Motor neuron (in vitro differentiated cells): ENCODE measurements at regions not wholly inside any gene's neighbourhood (a gene's known extent, or its start where the extent isn't known, plus 50 kb on each side); places are given as distances from the start of the nearest gene placed in this dataset.
"Not testable (repeated sequence)": the region's sequence is repeated elsewhere in the genome, so short reads cannot be mapped to it uniquely, and the experiment has no call there.

ENCODE experiments used
- ATAC-seq, 8 experiments: fragments of 200-7000 bp; cut with Tn5 transposase; replicated peaks in 6 of 8; 2 replicates each; pipeline ENCODE4 v1.8.0; 2021; ENCODE audit warnings: mild to moderate bottlenecking in 8 of 8, moderate library complexity in 8 of 8
- H3K27ac ChIP-seq, 2 donors: fragments of 250-450 bp; sonication (Bioruptor Pico); 2 replicates each; pipeline ENCODE4 v1.9.0; 2021; ENCODE audit warnings: antibody characterized with exemption in 2 of 2, mild to moderate bottlenecking in 2 of 2, moderate library complexity in 1 of 2
- H3K4me1 ChIP-seq, 2 donors: fragments of 250-450 bp; sonication (Bioruptor Pico); replicated peaks in 1 of 2; 2 replicates each; pipeline ENCODE4 v1.6.1; 2021; ENCODE audit warnings: antibody characterized with exemption in 2 of 2, mild to moderate bottlenecking in 2 of 2, moderate library complexity in 1 of 2
- H3K4me3 ChIP-seq, 5 donors: fragments of 250-450 bp; sonication (Bioruptor Pico); 2 replicates each; pipeline ENCODE4 v1.9.0; 2021; ENCODE audit warnings: antibody characterized with exemption in 5 of 5, mild to moderate bottlenecking in 5 of 5, moderate library complexity in 4 of 5
- WGBS, 10 experiments: fragments of 450-650 bp; shearing (Covaris generic); methylation state at CpG; one replicate each; pipeline ENCODE4 v1.0.0; 2022; 5-methylcytosine and 5-hydroxymethylcytosine counted together
- in situ Hi-C, 9 experiments: fragments of 400-800 bp; cut with MboI; loops; one replicate each; pipeline ENCODE4 v1.15.0; 2021; ENCODE audit warnings: low sequenced_read_pairs in 9 of 9, low pct_unique_long_range_greater_than_20kb in 2 of 9; ENCODE audit not compliant: unreplicated experiment in 9 of 9

DNA sequence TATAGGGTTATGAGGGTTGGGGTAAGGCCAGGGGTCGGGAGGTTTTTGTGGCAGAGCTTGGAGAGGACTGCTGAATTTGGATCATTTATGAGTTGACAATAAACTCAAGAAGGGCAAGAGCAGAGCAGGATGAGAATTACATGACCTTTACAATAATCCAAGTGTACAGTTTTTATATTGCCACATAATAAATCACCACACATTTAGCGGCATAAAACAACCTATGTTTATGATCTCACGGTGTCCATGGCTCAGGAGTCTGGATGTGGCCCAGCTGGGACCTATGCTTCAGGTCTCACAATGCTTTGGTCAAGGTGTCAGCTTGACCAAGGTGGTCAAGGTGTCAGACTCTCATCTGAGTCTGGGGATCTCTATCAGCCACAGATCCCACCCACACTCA lies 118.3 kb upstream of the WSCD1 start:
- no peak overlapping the region for H3K4me3 ChIP-seq
- ATAC-seq: no peak
- H3K27ac ChIP-seq: no peak overlapping the region
- peaks cover 14 to 17% of the 10 kb centered on the region in 2 donors for H3K4me1 ChIP-seq
- WGBS, 10 experiments: 0 to 100% (median 52%) methylated on average over 1 to 3 of the region's 3 CpGs; no CpG with 5 or more reads in 2 of the 10 experiments
- in situ Hi-C loops: no loop called here

DNA sequence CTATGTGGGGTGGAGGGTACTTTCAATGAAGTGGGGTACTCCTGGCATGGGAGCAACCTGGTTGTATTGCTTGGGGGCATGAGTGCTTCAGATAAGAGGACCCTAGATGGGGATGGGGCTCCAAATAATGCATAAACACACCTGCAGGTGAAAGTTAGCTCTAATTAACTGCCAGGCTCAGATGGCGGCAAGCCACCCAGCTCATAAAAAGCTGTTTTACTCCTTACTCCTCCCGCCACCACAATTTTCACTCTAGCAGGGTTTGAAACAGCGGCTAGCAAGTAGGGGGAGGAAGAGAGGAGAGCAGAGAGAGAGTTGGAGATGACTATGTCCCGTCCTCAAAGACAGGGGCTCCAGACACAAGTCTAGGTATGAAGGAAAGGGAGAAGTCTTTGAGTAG lies 117.7 kb upstream of the WSCD1 start:
- in situ Hi-C loops: no loop called here
- Histone ChIP-seq H3K4me3 (no peak overlapping the region), H3K27ac (no peak overlapping the region), H3K4me1 (peaks cover 14 to 17% of the 10 kb centered on the region in 2 donors)
- no peak for ATAC-seq
- WGBS, 10 experiments: 0 to 100% (median 71%) methylated on average over 1 to 4 of the region's 4 CpGs; no CpG with 5 or more reads in 2 of the 10 experiments

DNA sequence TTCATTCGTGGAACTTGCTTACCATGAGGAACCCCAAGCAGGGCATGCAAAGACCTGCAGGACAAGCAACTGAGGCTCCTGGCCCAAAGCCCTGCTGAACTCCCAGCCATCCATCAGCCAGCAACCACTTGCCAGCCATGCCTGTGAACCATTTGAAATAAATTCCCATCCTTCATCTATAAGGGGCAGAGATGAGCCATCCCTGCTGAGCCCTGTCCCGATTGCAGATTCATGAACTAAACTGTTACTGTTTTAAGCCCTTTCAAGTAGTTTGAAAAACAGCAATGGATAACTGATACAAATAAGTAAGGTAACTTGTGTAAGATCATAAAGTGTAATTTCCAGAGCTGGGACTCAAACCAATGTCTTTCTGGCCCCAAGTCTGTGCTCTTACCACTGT lies 114.4 kb upstream of the WSCD1 start:
- Histone ChIP-seq H3K27ac (no peak overlapping the region), H3K4me3 (no peak overlapping the region), H3K4me1 (peaks cover 16 to 18% of the 10 kb centered on the region in 2 donors)
- ATAC-seq: no peak
- WGBS, 10 experiments: 0 to 100% (median 95%) methylated on average over 1 to 2 of the region's 2 CpGs; no CpG with 5 or more reads in 2 of the 10 experiments
- in situ Hi-C loops: no loop called here

DNA sequence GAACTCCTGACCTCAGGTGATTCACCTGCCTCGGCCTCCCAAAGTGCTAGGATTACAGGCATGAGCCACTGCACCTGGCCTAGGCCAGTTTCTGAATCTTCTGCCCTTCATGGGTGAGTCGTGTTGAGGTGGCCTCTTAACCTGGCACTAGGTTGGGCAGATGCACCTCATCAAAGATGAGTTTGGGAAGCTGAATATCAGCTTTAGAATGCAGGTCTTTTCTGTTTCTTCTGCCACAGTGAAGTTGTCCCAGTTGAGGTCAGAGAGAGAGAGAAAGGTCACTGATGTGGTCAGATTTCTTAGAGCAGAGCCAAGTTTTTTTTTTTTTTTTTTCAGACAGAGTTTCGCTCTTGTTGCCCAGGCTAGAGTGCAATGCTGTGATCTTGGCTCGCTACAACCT lies 111.3 kb upstream of the WSCD1 start:
- H3K4me3 ChIP-seq: no peak overlapping the region
- peaks cover 8 to 10% of the 10 kb centered on the region in 2 donors for H3K4me1 ChIP-seq
- WGBS, 10 experiments: 0 to 100% (median 75%) methylated on average over 1 to 3 of the region's 4 CpGs; no CpG with 5 or more reads in 1 of the 10 experiments
- ATAC-seq: no peak
- H3K27ac ChIP-seq: peak overlapping the region in 1 of 2 donors; percentile 7
- in situ Hi-C loops: no loop called here

DNA sequence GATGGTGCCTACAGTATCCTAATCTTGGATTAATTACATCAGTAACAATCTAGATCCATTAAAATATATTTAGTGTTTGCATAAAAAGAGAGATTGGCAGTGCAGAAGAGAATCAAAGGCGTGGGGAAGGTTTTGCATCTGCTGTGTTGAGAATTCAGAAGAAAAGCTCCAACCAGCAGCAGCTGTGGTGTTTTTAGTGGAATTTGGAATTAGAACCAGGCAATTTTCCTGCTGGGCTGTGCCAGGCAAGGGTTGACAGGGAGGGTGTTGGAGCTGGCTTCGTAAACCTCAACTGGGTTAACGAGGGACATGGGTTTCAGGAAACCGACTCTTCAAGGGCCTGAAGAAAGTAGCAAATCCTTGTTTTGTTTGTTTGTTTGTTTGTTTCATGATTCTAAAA lies 107.8 kb upstream of the WSCD1 start:
- ATAC-seq: no peak
- H3K4me3 ChIP-seq: no peak overlapping the region
- H3K27ac ChIP-seq: no peak overlapping the region
- WGBS, 10 experiments: 0 to 92% (median 43%) methylated on average over 1 to 4 of the region's 4 CpGs; no CpG with 5 or more reads in 2 of the 10 experiments
- peaks cover 8 to 10% of the 10 kb centered on the region in 2 donors for H3K4me1 ChIP-seq
- in situ Hi-C loops: no loop called here

DNA sequence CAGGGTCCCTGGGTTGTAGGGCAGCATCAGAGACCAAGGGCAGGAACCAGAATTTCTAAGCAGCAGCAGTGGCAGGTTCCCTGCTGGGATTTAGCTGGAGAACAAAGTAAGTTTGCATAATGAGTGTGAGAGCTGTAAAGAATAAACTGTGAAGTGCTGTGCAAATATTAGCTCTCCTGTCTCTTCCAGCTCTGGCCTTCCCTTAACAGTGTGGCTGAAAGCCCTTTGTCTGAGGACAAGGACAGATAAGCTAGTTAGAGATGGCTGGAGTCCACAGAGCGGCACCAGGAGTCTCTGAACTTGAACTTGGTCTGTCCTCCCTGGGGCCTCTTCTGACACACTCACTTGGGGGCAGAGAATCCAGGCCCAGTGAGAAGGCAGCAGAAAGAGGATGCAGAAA lies 98.2 kb upstream of the WSCD1 start:
- peak in 2 of 8 experiments; percentile 25 to 45 for ATAC-seq
- no peak overlapping the region for H3K4me3 ChIP-seq
- in situ Hi-C loops: no loop called here
- 0 to 80% (median 20%) methylated on average over 1 of the region's 1 CpG; no CpG with 5 or more reads in 5 of the 10 experiments for WGBS, 10 experiments
- no peak overlapping the region for H3K27ac ChIP-seq
- H3K4me1 ChIP-seq: peaks cover 9 to 20% of the 10 kb centered on the region in 2 donors

DNA sequence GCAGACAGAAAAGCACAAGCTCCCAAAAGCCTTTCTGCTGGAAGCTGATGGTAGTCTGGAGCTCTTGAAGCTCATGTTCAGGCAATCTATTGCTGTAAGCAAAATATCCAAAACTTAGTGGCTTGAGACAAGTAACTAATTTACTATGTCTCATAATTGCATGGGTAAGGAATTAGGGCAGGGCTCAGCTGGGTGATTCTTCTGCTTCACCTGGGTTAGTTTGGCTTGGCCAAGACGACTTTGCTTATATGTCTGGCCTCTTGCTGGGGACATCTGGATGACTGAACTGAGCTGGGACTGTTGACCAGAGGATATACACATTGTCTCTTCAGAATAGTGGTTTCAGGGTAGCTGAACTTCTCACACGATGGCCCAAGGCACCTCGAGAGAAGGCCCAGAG lies 96.8 kb upstream of the WSCD1 start:
- 0 to 80% (median 37%) methylated on average over 2 to 3 of the region's 3 CpGs; no CpG with 5 or more reads in 4 of the 10 experiments for WGBS, 10 experiments
- no peak for ATAC-seq
- no peak overlapping the region for H3K27ac ChIP-seq
- no peak overlapping the region for H3K4me3 ChIP-seq
- in situ Hi-C loops: no loop called here
- peaks cover 9 to 20% of the 10 kb centered on the region in 2 donors for H3K4me1 ChIP-seq

DNA sequence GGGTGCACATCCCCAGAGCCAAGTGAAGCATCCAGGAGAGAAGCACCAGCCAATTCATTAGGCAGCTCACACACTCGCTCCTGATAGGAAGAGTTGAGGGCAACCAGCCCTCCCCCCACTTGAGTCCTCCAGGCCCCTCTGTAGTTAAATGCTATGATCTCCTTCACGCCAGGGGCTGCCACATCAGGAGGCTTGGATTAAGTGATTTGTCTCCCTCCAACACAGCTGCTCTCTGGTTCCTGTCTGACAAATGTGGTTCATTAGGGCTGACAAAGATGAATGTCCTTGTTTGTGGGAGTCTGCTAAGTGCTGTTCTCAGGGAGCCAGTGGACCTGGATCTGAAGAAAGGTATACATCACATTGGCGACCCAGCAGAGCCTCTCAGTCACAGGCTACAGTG lies 94.5 kb upstream of the WSCD1 start:
- in situ Hi-C loops: no loop called here
- no peak overlapping the region for H3K4me3 ChIP-seq
- WGBS, 10 experiments: 45 to 80% (median 63%) methylated on average over 1 to 3 of the region's 3 CpGs; no CpG with 5 or more reads in 6 of the 10 experiments
- no peak overlapping the region for H3K27ac ChIP-seq
- peak in 5 of 8 experiments; percentile 12 to 77 (median 68) for ATAC-seq
- H3K4me1 ChIP-seq: peaks cover 9 to 20% of the 10 kb centered on the region in 2 donors

DNA sequence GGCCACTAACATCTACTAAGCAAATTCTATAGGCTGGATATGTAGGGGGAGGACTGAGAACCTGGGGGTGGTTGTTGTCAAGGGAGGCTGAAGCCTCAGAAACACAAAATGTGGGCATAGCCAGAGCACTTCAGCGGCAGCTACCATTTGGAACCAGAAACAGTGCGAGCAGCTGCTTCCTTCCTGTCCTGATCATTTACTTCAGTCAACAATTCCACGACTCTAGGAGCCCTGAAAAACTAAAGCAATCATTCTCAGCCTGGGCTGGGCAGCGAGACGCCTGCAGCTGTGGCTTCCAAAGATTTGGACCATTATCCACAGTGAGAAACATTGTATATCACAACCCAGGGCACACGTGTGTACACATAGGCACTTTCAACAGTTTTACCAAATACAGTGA lies 93.9 kb upstream of the WSCD1 start:
- WGBS, 10 experiments: 0 to 79% (median 14%) methylated on average over 1 to 5 of the region's 6 CpGs; no CpG with 5 or more reads in 4 of the 10 experiments
- Histone ChIP-seq H3K4me3 (no peak overlapping the region), H3K27ac (no peak overlapping the region), H3K4me1 (peaks cover 9 to 20% of the 10 kb centered on the region in 2 donors)
- in situ Hi-C loops: no loop called here
- no peak for ATAC-seq

DNA sequence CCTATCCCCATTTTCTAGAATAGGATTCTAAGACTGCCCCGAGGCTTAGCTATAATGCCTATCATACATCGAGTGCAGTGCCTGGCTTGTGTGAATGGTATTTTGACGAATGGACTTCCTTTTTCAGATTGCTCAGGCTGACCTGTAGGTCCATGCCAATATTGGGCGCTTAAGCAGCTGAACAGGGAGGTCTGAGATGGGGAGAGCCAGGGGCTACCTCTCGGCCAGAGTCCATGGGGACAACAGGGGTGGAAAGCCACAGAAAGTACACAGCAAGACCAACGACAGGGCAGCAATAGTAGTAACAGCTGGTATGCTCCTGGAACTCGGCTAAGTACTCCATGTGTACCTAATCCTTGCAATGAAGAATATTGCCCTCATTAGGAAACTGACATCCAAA lies 91.7 kb upstream of the WSCD1 start:
- H3K4me1 ChIP-seq: peaks cover 9 to 16% of the 10 kb centered on the region in 2 donors
- no peak overlapping the region for H3K27ac ChIP-seq
- 0 to 85% (median 50%) methylated on average over 1 to 7 of the region's 7 CpGs; no CpG with 5 or more reads in 3 of the 10 experiments for WGBS, 10 experiments
- ATAC-seq: no peak
- in situ Hi-C loops: no loop called here
- H3K4me3 ChIP-seq: no peak overlapping the region

DNA sequence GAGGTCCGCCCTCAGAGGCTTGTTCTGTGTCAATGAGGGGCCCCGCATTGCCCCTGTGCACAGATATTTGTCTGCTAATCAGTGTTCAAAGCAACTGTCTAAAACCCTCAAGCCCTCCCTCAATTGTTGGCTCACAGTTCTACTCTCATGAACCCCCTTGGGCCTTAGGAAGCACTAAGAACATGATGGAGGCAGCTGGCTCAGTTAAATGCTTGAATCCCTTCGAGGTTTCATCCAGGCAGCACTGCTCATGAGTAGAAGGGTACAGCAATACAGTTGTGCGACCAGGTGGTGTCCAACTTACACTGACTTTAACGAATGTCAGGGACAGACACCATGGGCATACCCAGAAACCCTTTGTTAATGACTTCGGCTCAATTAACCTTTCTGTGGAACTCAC lies 89.2 kb upstream of the WSCD1 start:
- Histone ChIP-seq H3K27ac (no peak overlapping the region), H3K4me3 (no peak overlapping the region), H3K4me1 (peaks cover under 1 to 2% of the 10 kb centered on the region in 2 donors)
- ATAC-seq: no peak
- in situ Hi-C loops: no loop called here
- 3 to 95% (median 78%) methylated on average over 3 to 6 of the region's 6 CpGs for WGBS, 10 experiments

DNA sequence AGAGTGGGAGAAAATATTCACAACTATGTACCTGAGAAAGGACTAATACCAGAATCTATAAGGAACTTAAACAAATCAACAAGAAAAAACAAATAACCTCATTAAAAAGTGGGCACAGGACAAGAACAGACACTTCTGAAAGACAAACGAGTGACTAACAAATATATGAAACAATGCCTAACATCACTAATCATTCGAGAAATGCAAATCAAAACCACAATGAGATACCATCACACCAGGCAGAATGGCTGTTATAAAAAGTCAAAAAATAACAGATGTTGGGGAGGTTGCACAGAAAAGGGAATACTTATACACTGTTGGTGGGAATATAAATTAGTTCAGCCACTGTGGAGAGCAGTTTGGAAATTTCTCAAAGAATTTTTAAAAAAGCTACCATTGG lies 83.5 kb upstream of the WSCD1 start:
- Histone ChIP-seq H3K27ac (no peak overlapping the region), H3K4me1 (no peaks in the 10 kb centered on the region), H3K4me3 (no peak overlapping the region)
- no peak for ATAC-seq
- in situ Hi-C loops: no loop called here
- 0 to 100% (median 73%) methylated on average over 2 of the region's 2 CpGs; no CpG with 5 or more reads in 1 of the 10 experiments for WGBS, 10 experiments

DNA sequence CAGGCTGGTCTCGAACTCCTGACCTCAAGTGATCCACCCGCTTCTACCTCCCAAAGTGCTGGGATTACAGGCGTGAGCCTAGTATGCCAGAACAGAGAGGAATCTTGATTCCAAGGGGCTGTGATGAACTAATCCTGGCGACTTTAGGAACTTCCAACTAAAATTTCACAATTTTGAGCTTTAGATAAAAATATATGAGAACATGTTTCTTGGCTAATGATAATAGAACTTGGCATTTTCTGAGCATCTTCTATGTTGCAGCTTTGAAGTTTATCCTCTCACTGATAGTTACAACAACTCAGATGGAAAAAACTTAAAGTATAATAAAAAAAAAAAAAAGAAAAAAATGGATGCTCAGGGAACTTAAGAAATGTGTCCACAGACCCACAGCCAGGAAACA lies 69.8 kb upstream of the WSCD1 start:
- no peak overlapping the region for H3K27ac ChIP-seq
- ATAC-seq: no peak
- 0 to 86% (median 67%) methylated on average over 1 to 4 of the region's 4 CpGs; no CpG with 5 or more reads in 1 of the 10 experiments for WGBS, 10 experiments
- H3K4me3 ChIP-seq: no peak overlapping the region
- H3K4me1 ChIP-seq: no peaks in the 10 kb centered on the region
- in situ Hi-C loops: no loop called here

DNA sequence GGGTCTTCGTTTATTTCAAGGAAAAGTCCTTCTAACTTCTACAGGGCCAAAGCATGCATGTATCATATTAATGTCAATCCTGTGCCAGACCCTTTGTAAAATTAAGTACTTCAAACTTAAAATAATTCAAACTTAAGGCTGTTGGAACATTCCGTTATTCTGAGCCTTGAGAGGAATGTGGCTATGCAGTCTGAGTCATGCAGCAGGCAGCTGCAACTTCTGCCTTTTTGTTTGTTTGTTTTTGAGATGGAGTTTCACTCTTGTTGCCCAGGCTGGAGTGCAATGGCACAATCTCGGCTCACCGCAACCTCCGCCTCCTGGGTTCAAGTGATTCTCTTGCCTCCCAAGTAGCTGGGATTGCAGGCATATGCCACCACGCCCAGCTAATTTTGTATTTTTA lies 67.0 kb upstream of the WSCD1 start:
- in situ Hi-C loops, H3K27ac ChIP-seq, H3K4me1 ChIP-seq, H3K4me3 ChIP-seq: not testable (repeated sequence)
- WGBS, 10 experiments: 2 to 100% (median 54%) methylated on average over 1 to 5 of the region's 6 CpGs; no CpG with 5 or more reads in 2 of the 10 experiments
- ATAC-seq: peak in 1 of 8 experiments; percentile 68
